ENCODE measurements at regions not wholly inside any gene's neighbourhood (a gene's known extent, or its start where the extent isn't known, plus 50 kb on each side); places are given as distances from the start of the nearest gene placed in this dataset.

DNA sequence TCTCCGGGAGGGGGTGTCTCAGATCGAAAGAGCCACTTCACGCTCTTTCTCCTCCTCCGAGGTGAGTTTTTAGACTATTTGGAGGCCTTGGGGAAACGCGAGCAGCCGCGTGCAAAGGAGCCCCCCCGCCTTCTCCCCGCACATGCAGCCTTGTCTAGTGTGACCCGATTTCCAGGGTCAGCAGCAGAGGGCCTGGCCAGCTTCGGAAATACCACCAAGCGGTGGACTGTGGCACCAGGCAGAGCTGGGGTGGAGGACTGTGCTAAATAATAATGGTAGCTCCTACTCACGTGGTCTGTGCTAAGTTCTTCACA, 79.3 kb upstream of the BCOR start (continued):
- TF ChIP-seq, protein P1, sequence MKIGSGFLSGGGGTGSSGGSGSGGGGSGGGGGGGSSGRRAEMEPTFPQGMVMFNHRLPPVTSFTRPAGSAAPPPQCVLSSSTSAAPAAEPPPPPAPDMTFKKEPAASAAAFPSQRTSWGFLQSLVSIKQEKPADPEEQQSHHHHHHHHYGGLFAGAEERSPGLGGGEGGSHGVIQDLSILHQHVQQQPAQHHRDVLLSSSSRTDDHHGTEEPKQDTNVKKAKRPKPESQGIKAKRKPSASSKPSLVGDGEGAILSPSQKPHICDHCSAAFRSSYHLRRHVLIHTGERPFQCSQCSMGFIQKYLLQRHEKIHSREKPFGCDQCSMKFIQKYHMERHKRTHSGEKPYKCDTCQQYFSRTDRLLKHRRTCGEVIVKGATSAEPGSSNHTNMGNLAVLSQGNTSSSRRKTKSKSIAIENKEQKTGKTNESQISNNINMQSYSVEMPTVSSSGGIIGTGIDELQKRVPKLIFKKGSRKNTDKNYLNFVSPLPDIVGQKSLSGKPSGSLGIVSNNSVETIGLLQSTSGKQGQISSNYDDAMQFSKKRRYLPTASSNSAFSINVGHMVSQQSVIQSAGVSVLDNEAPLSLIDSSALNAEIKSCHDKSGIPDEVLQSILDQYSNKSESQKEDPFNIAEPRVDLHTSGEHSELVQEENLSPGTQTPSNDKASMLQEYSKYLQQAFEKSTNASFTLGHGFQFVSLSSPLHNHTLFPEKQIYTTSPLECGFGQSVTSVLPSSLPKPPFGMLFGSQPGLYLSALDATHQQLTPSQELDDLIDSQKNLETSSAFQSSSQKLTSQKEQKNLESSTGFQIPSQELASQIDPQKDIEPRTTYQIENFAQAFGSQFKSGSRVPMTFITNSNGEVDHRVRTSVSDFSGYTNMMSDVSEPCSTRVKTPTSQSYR (CRISPR knock-in tag; IDR thresholded peaks at IDR 0.05; ENCODE audit: borderline replicate concordance): 0 out of 2 replicates have a peak, but pooled peaks have one; percentile 1
- no peak for TF ChIP-seq MZF1 (CRISPR knock-in tag; IDR thresholded peaks at IDR 0.05; ENCODE audit: borderline replicate concordance)
- no peak for TF ChIP-seq HMG20B (CRISPR knock-in tag; conservative IDR thresholded peaks at IDR 0.05)
- no peak for TF ChIP-seq KDM5B (CRISPR knock-in tag; IDR thresholded peaks at IDR 0.05; ENCODE audit: borderline replicate concordance)
- TF ChIP-seq, protein P2, sequence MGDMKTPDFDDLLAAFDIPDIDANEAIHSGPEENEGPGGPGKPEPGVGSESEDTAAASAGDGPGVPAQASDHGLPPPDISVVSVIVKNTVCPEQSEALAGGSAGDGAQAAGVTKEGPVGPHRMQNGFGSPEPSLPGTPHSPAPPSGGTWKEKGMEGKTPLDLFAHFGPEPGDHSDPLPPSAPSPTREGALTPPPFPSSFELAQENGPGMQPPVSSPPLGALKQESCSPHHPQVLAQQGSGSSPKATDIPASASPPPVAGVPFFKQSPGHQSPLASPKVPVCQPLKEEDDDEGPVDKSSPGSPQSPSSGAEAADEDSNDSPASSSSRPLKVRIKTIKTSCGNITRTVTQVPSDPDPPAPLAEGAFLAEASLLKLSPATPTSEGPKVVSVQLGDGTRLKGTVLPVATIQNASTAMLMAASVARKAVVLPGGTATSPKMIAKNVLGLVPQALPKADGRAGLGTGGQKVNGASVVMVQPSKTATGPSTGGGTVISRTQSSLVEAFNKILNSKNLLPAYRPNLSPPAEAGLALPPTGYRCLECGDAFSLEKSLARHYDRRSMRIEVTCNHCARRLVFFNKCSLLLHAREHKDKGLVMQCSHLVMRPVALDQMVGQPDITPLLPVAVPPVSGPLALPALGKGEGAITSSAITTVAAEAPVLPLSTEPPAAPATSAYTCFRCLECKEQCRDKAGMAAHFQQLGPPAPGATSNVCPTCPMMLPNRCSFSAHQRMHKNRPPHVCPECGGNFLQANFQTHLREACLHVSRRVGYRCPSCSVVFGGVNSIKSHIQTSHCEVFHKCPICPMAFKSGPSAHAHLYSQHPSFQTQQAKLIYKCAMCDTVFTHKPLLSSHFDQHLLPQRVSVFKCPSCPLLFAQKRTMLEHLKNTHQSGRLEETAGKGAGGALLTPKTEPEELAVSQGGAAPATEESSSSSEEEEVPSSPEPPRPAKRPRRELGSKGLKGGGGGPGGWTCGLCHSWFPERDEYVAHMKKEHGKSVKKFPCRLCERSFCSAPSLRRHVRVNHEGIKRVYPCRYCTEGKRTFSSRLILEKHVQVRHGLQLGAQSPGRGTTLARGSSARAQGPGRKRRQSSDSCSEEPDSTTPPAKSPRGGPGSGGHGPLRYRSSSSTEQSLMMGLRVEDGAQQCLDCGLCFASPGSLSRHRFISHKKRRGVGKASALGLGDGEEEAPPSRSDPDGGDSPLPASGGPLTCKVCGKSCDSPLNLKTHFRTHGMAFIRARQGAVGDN (CRISPR knock-in tag; IDR thresholded peaks at IDR 0.05): peak; percentile 42
- TF ChIP-seq ZFX (CRISPR knock-in tag; IDR thresholded peaks at IDR 0.05; ENCODE audit: low read depth): peak; percentile 32; the same call in 1 of the 2 replicates
- no peak for TF ChIP-seq HDAC1 (CRISPR knock-in tag; IDR thresholded peaks at IDR 0.05)
- TF ChIP-seq NPAS2 (CRISPR knock-in tag; IDR thresholded peaks at IDR 0.05; ENCODE audit: borderline replicate concordance): no peak
- no peak for TF ChIP-seq ZFAT (CRISPR knock-in tag; conservative IDR thresholded peaks at IDR 0.05)
- TF ChIP-seq, protein P3, sequence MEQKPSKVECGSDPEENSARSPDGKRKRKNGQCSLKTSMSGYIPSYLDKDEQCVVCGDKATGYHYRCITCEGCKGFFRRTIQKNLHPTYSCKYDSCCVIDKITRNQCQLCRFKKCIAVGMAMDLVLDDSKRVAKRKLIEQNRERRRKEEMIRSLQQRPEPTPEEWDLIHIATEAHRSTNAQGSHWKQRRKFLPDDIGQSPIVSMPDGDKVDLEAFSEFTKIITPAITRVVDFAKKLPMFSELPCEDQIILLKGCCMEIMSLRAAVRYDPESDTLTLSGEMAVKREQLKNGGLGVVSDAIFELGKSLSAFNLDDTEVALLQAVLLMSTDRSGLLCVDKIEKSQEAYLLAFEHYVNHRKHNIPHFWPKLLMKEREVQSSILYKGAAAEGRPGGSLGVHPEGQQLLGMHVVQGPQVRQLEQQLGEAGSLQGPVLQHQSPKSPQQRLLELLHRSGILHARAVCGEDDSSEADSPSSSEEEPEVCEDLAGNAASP (CRISPR knock-in tag; IDR thresholded peaks at IDR 0.05; ENCODE audit: borderline replicate concordance): peak; percentile 42; the same call in 1 of the 2 replicates
- TF ChIP-seq POLR2G (IDR thresholded peaks at IDR 0.05; ENCODE audit: low read depth, low read length): 0 out of 2 replicates have a peak, but pooled peaks have one; percentile 23
- TF ChIP-seq, protein P4, sequence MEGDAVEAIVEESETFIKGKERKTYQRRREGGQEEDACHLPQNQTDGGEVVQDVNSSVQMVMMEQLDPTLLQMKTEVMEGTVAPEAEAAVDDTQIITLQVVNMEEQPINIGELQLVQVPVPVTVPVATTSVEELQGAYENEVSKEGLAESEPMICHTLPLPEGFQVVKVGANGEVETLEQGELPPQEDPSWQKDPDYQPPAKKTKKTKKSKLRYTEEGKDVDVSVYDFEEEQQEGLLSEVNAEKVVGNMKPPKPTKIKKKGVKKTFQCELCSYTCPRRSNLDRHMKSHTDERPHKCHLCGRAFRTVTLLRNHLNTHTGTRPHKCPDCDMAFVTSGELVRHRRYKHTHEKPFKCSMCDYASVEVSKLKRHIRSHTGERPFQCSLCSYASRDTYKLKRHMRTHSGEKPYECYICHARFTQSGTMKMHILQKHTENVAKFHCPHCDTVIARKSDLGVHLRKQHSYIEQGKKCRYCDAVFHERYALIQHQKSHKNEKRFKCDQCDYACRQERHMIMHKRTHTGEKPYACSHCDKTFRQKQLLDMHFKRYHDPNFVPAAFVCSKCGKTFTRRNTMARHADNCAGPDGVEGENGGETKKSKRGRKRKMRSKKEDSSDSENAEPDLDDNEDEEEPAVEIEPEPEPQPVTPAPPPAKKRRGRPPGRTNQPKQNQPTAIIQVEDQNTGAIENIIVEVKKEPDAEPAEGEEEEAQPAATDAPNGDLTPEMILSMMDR (CRISPR knock-in tag; IDR thresholded peaks at IDR 0.05): peak; percentile 36
- TF ChIP-seq, protein P5, sequence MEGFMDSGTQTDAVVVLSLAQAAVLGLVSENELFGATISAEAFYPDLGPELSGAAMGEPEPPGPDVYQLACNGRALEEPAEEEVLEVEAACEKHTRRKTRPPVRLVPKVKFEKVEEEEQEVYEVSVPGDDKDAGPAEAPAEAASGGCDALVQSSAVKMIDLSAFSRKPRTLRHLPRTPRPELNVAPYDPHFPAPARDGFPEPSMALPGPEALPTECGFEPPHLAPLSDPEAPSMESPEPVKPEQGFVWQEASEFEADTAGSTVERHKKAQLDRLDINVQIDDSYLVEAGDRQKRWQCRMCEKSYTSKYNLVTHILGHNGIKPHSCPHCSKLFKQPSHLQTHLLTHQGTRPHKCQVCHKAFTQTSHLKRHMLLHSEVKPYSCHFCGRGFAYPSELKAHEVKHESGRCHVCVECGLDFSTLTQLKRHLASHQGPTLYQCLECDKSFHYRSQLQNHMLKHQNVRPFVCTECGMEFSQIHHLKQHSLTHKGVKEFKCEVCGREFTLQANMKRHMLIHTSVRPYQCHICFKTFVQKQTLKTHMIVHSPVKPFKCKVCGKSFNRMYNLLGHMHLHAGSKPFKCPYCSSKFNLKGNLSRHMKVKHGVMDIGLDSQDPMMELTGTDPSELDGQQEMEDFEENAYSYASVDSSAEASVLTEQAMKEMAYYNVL (CRISPR knock-in tag; IDR thresholded peaks at IDR 0.05; ENCODE audit: borderline replicate concordance): no peak
- TF ChIP-seq RXRA (CRISPR knock-in tag; IDR thresholded peaks at IDR 0.05): peak; percentile 54; the same call in 1 of the 2 replicates
- TF ChIP-seq ZNF629 (CRISPR knock-in tag; conservative IDR thresholded peaks at IDR 0.05): no peak
- no peak for TF ChIP-seq TSC22D2 (CRISPR knock-in tag; IDR thresholded peaks at IDR 0.05; ENCODE audit: borderline replicate concordance)
- TF ChIP-seq FOXP1 (IDR thresholded peaks at IDR 0.05): no peak
- no peak for TF ChIP-seq FOXP1 (CRISPR knock-in tag; IDR thresholded peaks at IDR 0.05)
- 0 out of 2 replicates have a peak, but pooled peaks have one; percentile 19 for TF ChIP-seq GATAD2A (CRISPR knock-in tag; IDR thresholded peaks at IDR 0.05)

Measured in HepG2 (cell line).